Activated T-helper 1 cell treated with Interleukin-2 at 50 U/mL for 16 hours (primary cell): ENCODE measurements at regions not wholly inside any gene's neighbourhood (a gene's known extent, or its start where the extent isn't known, plus 50 kb on each side); places are given as distances from the start of the nearest gene placed in this dataset.
"Not testable (repeated sequence)": the region's sequence is repeated elsewhere in the genome, so short reads cannot be mapped to it uniquely, and the experiment has no call there.

ENCODE experiments used
- DNase-seq: peaks from one replicate; pipeline ENCODE4 v3.0.0-alpha.2; 2020; ENCODE audit warnings: low read depth

GRCh38 chr17:26881195-26881594, 412.7 kb upstream of the WSB1 start:
- DNase-seq = not testable (repeated sequence)

- not testable (repeated sequence) for DNase-seq
Measured at GRCh38 chr17:26882097-26882761, 411.7 kb upstream of the WSB1 start.

- not testable (repeated sequence) for DNase-seq
Measured at GRCh38 chr17:26883878-26884740, 409.8 kb upstream of the WSB1 start.

- DNase-seq = not testable (repeated sequence)
Measured at GRCh38 chr17:26884741-26885059, 409.2 kb upstream of the WSB1 start.

GRCh38 chr17:26885244-26885970, 408.5 kb upstream of the WSB1 start:
- DNase-seq = peak; percentile 0
